T-helper 2 cell (primary cell): ENCODE measurements at regions not wholly inside any gene's neighbourhood (a gene's known extent, or its start where the extent isn't known, plus 50 kb on each side); places are given as distances from the start of the nearest gene placed in this dataset.

ENCODE experiments used
- DNase-seq, 5 experiments: peaks; one replicate each; pipeline versions ENCODE4 v3.0.0 to v3.0.0-alpha.2; 2012 to 2022

DNA sequence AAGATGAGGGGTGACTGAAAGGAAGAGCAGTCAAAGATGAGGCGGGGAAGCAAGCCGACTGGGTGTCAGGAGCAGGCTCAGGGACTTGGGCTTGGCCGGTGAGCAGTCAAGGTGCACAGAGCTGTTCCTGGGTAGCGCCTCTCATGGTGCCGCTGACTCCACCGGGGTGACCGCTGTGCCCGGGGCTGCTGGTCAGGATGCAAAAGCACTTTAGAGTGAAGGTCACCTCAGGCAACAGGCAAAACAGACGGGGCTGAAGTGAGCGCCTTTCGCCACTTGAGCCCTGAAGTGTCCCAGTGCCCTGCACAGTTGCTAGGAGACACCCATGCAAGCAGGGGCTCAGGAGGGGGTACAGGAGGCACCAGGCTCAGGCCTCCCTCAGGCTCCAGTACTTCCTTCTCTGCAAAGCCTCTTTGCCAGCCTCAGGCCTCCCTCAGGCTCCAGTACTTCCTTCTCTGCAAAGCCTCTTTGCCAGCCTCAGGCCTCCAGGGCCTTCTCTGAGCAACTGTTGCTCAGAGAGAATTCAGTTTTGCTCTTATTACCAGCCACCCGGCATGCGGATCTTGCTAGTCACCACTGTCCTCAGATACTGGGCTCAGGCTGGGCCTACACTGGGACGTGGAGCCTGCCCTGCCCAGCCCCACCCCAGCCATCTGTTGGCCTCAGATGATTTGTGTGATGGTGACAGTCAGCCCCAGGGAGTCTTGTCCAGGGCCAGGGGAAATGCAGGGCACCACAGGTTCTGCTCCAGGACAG is 99.7 kb upstream of the IRF2BP2 start:
- DNase-seq: no peak

DNA sequence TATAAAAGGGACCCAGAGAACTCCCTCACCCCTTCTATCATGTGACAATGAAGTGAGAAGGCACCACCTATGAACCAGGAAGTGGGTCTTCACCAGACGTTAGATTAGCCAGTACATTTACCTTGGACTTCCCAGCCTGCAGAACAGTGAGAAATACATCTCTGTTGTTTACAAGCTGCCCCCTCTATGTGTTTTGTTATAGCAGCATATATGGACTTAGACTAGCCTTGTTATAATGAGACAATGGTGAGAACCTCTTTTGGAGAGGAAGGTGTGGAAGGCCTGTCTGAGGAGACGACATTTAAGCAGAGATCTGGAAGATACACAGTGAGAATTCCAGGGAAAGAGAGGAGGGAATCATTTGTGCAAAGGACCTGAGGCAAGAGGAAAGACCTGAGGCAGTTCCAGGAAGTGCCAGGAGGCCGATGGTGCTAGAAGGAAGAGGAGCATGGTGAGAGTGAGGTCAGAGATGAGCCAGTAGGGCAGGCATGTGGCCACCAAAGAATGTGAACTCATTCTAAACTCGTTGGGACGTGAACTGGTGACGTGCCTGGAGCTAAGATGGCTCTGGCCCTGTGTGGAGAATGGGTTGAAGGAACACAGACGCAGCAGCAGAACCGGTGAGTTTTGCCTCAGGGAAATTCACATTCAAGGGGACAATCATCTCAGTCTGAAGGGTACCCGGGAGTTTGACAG is 98.9 kb upstream of the IRF2BP2 start:
- DNase-seq: no peak

DNA sequence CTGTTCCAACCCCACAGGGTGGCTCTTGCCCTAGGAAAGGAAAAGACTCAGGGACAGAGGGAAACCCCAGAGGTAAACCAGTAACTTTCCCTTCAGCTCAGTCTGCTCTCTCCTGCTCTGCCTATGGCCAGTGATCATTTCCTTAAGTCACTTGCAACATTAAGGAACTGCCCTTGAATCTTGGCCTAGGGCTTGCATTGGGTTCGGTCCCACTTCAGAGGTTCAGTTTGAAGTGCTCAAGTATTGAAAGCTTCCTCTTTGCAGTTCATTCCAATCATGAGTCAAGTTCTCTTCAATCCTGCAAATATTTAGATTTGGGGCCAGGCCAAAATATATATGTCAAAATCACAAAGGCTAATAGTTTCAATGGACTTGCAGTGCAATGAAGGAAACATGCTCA is 97.7 kb upstream of the IRF2BP2 start:
- DNase-seq: no peak

DNA sequence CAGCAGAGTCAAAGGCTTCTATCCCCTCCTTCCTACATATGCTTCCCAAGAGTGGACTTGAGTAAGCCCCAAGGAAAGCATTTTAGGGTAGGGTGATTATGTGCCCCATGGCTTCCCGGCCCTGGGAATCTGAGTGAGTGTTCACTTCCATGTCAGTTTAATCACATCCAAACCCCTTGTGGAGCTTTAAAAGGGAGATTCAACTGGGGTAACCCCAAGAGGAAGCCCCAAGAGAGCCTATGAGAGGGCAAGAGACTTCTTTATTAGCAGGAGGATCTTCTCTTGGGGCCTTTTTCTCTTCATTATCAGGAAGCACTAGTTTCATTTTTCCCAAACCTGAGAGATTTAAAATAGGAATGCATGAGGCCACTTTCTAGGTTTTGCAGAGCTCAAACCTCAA is 97.0 kb upstream of the IRF2BP2 start:
- no peak for DNase-seq

DNA sequence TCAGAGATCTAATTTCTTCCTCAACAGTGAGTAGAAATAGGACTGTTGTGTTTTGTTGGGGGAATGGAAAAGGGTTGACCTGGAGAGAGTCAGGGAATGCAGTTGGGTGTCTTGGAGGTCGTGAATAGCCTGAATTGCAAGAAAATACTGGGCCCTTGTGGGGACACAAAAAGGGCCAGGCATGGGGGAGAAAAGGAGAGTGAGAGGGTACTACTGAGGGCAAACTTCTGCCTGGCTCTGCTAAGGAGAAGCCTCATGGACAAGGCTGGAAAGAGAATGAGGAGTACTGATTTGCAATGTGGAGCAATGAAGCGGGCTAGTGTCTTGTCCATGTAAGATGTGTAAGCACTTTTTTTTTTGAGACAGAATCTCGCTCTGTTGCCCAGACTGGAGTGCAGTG is 96.2 kb upstream of the IRF2BP2 start:
- DNase-seq: no peak

DNA sequence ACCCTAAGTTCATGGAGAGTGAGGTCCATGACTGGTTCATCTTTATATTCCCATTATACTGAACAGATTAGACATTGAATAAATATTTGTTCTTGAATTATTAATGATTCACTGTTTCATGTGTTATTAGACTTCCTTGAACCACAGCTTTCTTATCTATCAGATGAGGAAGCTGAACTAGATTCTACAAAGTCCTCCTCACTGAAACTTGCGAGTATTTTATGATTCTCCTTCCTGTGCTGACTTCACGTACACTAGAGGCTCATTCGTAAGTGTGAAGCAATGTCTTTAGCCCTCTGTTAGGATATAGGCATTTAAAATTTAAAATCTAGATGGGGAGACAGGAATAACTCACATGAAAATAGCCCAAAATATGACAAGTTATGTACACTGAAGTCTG is 95.6 kb upstream of the IRF2BP2 start:
- no peak for DNase-seq

DNA sequence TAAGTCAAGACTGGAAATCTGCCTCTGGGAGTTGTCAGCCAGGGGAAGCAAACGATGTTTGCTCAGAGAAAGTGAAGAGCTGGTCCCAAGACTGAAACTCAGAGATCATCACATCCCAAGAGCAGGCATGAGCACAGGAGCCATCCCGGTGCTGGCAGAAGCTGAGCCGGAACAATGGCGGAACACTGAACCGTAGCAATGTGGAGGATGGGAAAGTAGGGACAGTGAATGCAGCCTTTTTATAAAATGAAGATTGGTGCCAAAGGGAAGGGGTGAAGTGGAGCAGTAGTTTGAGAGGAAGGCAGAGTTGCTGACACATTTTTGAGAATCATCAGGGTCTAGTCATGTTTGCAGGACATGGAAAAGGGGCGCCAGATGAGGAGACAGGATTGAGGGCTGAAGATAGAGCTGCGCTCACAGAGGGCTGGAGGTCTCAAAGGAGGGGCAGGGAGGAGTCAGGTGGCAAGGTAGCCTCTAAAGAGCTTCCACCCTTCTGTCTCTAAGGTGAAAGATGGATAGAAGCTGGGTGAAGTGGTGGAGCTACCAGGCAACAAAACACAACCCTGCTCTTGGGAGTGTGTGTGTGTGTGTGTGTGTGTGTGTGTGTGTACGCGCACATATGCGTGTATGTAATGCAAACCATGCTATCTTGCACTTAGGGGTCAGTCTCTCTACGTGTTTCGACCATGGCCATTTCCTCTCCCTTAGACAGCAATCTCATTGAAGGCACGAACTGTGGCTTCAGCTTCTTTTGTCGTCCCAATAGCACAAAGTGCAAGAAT is 94.3 kb upstream of the IRF2BP2 start:
- no peak for DNase-seq

DNA sequence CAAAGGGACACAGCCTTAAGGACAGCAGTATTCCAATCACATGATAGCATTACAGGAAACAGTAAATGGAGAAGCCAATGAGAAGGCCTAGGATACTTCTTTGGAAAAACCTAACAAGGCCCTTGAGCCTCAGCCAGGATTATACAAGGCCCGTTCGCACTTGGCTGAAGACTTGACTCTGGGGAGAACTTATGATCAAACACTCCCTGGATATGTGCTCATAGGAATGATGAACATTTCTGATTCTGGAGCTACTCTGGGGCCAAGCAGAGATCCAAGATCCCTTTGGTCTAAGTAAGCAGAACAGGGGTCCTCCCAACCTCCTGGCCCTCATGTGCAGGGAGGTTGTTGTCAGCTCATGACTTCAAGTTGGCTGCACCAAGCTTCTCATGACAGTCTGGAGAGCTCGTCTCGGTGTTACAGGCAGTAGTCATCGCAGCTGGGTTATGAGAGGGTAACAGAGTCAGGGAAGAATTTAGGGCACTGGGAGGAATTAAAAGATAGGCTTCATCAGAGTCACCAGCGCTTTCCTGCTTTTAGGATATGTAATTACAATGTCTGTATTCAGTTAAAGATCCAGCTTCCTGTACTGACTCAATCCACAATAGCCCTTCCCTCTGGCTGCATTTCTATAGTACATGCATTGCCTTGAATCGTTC is 92.5 kb upstream of the IRF2BP2 start:
- DNase-seq: no peak

DNA sequence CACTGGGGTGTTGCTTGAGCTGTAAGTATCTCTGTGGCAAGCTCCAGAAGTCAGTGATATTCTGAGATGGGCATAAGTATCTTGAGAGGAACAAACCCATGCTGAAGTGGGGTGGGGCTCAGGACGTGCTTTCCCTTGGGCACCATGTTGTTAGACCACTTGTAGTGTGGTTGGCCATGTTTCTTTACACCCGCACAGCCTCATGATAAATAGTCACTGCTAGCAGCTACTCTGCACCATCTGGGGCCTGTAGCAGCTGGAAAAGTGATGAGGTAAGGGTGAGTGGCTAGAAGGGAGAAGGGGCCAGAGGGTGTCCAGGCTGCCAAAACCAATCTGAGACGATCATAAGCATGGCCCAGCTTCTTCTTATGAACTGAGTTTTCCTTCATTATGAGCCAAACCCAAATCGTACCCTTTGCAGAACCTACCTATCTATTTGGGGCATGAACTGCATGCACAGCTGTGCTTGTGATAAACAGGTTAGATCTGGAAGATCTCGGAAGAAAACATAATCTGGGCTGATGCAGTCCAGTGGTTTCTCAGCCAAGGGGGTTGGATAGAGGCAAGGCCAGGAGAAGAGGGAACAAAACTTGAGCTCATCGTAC is 91.9 kb upstream of the IRF2BP2 start:
- no peak for DNase-seq

DNA sequence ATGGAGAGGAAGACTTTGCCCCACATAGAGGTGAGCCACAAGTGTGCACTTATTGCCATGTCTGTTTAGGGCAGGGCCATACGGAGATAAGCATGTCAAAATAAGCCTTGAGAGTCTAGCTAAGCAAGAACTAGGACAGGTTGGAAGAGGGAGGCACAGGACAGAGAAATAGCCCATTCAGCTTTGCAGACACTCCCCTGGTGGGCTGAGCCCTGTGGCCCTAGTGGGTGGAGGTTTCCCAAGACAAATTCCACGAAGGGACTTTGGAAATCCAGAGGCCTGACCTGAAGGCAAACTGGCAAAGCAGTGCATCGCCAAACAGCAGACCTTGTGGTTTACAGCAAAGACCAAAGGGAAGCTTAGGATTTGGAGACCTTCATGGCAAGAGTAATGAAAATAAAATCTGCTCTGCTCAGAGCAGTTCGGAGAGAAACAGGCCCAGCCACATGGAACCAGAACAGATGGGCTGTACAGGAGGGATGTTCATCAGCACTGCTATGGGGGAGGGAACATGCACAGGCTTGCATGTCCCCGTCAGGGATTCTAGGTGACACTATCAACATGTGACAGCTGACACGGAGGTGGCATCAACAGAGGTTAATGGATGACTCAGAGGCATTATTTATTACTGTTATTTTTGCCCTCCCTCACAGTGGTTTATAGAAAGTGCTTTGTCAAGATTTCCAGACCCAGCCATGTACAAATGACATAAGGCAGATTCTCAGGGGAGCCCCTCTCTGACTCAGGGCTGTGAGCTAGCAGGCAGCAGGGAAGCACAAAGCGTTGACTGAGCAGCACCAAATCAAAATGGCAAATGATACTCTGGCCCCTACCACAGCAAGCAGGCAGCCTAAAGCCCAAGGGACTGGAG is 90.1 kb upstream of the IRF2BP2 start:
- DNase-seq: peak in 1 of 5 experiments; percentile 24

DNA sequence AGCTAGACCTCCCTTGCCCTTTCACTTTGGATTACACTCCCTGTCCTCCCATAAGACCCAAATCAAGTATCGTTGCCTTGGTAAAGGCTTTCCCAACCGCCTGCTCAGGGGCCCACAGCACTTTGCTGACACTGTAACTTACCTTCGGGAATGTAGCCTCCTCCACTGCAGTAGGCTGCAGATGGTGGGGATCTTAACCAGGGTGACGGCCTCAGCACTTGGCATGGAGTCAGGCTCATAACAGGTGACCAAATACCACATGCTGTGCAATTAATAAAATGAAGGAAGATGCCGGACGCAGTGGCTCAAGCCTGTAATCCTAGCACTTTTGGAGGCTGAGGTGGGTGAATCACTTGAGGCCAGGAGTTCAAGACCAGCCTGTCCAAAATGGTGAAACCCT is 88.7 kb upstream of the IRF2BP2 start:
- DNase-seq: no peak

DNA sequence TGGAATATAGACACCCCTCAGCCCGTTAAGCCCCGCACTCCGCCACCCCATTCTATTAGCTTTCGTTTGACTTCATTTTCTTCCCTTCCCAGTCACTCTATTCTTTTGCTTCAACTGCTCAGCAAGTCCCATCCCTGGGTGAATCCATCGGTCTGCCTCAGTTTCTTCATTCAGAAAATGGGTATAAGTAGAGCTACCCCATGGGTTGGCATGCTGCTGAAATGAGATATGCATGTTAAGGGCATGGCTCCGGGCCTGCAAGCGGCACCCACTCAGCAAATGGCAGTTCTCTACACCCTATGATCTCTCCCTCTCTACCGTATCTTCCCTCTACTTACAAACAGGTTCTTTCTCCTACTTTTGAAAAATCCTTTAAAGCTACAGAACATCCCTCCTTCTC is 87.8 kb upstream of the IRF2BP2 start:
- no peak for DNase-seq

DNA sequence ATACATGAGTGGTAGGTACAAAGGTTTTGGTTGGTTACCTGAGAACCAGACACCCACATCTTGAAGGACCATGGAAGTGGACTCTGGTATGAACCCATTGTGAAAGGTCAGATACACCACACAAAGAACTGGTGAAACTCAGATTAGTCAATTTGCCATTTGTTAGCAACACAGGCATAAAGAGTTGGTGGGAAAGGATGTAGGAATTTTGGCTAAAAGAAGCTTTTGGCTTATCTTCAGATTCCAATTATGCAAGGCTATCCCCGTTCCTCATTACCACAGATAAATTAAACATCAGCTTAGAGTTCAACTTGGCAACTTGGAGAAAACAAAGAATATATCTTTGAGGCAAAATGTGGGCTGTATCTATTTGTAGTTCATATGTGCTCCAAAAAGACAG is 87.0 kb upstream of the IRF2BP2 start:
- no peak for DNase-seq

DNA sequence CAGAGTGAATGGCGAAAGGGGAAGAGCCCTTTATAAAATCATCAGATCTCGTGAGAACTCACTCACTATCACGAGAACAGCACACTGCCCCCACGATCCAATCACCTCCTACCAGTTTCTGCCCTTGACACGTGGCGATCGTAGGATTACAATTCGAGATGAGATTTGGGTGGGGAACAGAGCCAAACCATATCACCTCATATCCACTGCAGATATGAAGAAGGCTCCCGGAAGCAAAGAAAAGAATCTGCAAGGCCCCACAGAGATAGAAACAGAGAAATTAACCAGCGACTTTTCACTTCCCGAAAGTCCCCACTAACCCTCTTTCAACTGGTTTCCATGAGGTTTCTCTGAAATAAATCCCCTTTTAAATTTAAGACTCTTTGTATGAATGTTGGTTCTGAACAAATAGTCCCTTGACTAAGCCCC is 86.2 kb upstream of the IRF2BP2 start:
- DNase-seq: no peak

DNA sequence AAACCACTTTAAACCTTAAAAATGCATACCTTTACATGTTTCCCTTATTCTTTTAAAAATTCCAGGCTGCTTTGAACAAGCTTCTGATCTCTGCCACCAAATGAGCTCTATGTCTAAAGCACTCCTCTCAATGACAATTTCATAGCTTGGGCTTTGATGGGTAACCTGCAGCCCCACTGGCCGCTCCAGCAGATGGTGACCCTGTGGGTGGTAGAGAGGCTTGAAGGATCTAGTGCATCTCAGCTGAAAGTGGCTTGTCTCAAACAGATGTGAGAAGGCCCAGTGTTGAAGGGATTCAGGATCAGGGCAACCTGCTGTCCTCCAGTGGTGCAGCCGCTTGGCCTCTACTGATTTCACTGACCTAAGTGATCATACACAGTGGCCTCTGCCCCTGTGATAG is 84.7 kb upstream of the IRF2BP2 start:
- DNase-seq: no peak

DNA sequence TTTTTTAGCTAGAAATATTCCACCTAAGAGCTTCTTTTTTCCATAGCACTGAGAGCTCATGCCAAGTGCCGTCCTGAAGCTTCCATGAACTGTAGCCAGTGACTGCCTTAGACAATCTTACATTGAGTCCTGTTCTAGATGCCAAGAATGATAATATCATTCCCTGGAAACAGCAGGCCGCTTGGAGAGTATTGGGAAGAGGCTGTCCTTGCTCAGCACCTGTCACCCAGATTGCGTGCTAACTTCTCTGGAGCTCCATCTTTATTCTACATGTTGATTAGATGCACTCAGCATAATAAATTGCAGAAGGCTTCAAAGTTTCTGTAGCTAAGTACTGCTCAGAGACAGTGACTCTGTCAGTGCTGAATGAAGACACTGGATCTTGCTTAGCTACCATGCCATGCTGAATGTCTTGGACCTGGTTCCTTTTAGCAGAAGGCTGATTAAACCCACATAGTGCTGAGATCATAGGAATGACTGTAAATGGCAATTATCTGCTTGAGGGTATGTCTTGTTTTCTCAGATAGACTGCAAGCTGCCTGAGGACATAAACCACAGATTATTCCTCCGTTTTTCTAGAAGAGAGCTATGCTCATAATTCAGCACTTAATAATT is 83.1 kb upstream of the IRF2BP2 start:
- no peak for DNase-seq

DNA sequence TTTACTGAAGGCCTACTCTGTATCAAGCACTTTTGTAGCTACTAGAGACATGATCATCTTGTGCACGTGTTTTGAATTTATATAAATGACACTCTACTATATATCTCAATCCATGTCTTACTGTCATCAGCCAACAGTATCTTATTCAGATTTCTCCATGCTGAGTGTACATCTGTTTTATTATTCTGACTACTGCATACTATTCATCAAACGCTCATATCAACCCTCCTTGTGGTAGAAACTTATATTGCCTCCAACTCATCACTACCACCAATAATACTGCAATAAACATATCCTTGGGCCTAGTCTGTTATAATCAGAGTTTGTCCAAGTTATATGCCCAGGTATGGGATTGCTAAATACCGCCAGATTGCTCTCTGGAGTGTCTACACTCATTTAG is 81.6 kb upstream of the IRF2BP2 start:
- peak in 1 of 5 experiments; percentile 33 for DNase-seq

DNA sequence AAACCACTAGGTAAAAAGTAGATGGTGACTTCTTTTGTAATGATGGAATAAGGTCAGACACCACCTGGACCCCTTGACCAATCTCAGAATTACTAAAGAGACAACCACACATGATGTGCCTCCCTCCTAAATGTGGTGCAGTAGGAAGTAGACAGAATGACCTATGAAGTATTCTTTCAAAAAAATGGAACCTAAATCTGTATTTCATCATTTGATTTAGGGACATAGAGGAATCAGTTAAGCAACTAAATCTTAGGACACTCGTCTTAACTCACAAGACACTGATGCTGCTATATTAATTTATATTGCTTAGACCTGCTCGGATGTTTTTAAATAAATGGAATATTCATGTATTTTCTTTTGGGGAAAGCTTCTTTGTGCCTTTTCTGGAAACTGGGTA is 80.9 kb upstream of the IRF2BP2 start:
- no peak for DNase-seq

DNA sequence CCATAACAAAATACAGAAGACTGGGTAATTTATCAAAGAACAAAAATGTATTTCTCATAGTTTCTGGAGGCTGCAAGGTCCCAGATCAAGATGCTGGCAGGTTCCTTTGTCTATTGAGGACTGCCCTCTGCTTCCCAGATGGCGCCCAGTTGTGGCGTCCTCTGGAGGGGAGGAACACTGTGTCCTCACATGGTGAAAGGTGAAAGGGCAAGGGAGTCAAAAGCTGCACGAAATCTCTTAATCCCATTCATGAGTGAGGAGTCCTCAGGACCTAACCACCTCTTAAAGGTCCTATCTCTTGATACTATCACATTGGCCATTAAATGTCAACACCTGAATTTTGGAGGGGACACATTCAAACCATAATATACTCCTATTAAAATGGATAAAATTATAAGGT is 79.3 kb upstream of the IRF2BP2 start:
- no peak for DNase-seq

DNA sequence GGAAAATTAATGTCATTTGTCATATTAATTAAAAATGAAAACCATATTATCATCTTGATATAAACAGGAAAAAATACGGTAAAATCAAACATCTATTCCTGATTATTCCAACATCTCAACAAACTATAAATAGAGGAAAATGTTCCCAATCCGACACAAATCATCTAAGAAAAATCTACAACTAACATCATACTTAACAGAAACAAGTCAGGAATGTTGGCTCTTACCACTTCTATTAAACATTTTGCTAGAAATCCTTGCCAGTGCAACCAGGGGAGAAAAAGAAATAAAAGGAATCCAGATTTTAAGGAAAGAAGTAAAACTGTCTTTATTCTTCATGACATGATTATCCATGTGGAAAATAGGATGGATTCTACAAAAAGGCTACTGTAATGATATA is 77.0 kb upstream of the IRF2BP2 start:
- no peak for DNase-seq

DNA sequence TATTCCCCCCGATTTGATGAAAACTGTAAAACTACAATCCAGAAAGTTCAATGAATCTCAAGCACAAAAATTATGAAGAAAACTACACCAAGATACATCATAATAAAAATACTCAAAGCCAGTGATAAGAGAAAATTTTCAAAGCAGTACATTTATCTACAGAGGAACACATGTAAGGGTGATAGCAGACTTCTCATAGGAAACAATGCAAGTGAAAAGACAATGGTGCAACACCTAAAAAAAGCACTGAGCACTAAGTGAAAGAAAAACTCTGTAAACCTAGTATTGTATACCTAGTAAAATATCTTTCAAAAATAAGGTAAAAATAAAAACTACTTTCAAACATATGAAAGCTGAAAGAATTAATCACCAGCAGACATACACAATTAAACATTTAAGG is 76.1 kb upstream of the IRF2BP2 start:
- DNase-seq: no peak
